GM12874 (cell line): ENCODE measurements at regions not wholly inside any gene's neighbourhood (a gene's known extent, or its start where the extent isn't known, plus 50 kb on each side); places are given as distances from the start of the nearest gene placed in this dataset.

Source experiments
- TF ChIP-seq, protein P1 (sequence below): IDR thresholded peaks from 2 replicates; pipeline ENCODE4 v1.5.1; 2011; ENCODE audit warnings: low read depth, mild to moderate bottlenecking, control low read depth, low read length, moderate library complexity; ENCODE audit not compliant: insufficient read depth

DNA sequence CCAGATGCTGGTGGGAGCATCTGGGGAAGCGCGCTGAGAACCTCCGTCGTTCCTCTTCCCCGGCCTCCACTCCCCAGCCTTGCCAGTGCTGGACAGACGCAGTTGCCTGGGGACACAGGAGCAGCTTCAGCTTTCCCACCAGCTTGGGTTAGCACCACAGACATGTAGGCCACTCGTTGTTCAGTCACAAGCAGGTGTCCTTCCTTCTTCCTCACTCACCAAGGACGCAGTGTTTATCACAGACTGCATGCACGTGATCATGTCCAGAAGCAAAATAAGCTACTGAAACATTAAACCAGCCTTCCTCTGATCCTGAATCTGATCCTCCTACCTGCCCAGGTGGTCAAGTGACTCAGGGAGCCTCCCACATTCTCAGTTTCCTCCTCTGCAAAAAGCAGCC, 232.9 kb downstream of the SYK start:
- TF ChIP-seq, protein P1, sequence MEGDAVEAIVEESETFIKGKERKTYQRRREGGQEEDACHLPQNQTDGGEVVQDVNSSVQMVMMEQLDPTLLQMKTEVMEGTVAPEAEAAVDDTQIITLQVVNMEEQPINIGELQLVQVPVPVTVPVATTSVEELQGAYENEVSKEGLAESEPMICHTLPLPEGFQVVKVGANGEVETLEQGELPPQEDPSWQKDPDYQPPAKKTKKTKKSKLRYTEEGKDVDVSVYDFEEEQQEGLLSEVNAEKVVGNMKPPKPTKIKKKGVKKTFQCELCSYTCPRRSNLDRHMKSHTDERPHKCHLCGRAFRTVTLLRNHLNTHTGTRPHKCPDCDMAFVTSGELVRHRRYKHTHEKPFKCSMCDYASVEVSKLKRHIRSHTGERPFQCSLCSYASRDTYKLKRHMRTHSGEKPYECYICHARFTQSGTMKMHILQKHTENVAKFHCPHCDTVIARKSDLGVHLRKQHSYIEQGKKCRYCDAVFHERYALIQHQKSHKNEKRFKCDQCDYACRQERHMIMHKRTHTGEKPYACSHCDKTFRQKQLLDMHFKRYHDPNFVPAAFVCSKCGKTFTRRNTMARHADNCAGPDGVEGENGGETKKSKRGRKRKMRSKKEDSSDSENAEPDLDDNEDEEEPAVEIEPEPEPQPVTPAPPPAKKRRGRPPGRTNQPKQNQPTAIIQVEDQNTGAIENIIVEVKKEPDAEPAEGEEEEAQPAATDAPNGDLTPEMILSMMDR, result no peak

DNA sequence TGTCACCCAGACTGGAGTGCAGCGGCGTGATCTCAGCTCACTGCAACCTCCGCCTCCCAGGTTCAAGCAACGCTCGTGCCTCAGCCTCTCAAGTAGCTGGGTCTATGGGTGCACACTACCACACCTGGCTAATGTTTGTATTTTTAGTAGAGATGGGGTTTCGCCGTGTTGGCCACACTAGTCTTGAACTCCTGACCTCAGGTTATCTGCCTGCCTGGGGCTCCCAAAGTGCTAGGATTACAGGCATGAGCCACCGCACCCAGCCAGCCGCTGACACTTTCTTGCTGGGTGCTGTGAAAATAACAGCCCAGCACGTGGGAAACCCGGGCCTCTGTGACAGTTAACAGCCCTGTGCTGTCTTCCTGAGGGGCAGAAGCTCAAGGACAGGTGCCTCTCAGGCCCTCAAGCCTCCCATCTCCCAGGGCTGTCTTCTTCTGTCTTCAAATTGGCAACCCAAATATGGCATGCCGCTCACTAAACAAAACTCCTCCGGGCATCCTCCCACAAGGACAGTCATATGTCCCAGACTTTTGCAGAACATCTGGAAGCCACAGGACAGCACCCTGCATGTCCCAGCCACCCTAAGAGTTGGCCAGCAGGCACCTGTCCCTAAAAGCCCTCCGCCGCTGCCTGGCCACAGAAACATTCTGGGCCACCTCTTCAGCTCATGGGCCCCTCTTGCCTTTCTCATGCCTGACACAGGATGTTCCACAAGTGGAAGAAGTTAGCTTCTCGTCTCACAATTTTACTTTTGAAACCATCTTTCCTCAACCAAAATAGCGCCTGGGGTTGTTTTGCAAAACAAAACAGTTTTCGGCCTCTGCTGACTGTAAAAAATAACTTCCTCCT, 233.6 kb downstream of the SYK start:
- TF ChIP-seq, protein P1, result no peak

DNA sequence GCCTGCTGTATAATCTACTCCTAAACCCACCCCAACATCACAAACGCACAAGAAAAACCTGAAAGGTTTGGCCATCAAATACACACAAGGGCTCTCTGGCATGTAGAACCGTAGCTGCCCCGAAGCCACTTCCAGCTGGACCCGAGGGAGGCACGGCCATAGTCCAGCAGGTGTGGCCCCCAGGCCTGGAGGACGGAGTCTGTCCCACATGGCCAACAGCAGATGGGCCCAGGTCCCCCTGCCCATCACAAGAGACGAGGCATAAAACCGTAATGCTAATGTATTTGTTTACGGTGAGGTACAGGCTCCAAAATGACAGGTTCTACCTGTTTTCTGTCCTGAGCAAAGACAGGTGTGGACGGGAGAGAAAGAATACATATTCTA, 234.2 kb downstream of the SYK start:
- TF ChIP-seq, protein P1, result no peak

DNA sequence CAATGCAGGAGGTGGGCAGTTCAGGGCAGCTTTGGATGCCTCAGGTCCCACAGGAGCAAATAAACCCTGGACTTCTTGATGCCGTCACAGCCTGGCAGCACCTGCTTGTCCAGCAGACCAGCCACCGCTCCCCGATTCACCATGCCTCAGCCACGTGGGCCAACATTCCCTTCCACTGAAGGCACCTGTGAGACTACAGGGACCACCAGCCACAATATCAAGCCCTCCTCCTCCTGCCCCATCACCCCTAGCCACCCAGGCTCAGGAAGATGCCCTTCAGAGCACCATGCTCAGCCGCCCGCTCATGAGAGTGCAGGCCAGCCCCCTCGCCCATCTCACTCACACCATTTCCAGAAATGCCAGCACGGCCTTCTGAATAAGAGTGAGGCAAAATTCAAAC, 234.7 kb downstream of the SYK start:
- TF ChIP-seq, protein P1, result no peak

DNA sequence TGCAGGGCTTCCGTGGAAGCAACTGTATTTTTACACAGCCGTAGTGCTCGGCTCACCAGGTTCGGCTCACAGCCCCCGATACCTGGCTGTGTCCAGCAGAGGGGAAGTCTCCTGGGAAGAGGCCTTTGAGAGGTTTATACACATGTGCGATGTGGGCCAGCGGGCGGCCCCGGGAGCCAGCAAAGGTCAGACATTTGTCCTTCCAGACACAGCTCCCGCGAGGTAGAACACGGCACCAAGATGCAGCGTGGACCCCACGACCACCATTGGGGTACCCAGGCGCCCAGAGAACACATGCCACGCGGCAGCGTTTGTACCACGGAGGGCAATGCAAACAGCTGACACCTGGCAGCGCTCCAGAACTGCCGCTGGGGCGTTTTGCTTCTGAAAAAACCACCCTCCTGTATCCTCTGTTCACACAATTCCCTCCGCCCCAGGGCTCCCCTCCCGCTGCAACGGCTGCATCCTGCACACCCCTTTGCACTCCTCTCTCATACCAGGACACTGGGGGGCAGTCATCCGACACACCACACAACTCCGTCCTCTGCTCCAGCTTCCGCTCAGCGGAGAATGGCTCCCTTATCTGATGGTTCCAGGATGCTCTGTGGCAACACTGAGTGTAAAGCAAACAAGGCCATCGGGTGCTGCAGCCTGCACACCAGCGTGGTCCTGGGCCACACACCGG, 235.3 kb downstream of the SYK start:
- TF ChIP-seq, protein P1, result peak; percentile 32; the same call in 1 of the 2 replicates

DNA sequence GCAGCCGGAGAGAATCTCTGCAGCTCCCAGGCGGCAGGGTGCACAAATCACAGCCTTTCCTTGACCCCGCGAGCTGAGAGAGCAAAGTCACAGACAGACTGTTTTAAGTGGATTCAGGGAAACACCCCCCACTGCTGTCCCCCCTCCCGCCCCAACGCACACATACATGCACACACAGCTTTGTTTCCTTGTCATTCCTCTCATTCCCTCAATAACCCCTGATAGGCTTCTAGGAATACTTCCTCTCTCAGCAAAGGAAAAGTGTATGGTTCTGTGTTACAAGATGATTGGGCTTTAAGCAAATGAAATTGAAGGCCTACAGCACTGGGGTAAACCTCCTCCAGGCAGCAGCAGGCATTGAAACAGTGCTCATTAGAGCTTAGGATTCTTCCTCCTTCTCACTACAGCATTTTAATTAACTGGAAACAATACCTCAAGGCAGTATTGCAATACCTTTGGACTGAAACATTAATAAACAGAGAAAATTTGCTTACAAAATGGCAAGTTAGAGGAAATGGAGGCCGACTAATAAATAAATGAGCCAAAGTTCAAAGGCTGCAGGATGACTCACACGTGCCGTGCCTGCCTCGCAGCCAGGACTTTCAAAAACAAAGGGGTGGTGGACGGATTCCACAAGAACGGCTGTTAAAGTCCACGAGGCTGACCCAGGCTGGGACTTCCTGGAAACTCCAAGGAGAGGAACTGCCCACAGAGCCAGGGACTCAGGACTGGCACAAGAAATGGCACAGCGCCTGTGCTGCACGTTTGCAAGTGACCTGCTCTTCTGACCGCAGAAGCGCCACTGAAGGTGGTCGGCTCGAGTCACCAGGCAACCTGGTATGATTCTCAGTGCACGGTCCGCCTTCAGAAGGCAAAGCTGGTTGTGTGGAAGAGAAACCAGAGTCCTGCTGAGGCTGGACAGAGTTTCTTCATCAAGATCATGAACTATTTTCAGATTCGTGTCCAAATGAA, 236.2 kb downstream of the SYK start:
- TF ChIP-seq, protein P1, result no peak
